GM21619 (cell line): ENCODE measurements at regions not wholly inside any gene's neighbourhood (a gene's known extent, or its start where the extent isn't known, plus 50 kb on each side); places are given as distances from the start of the nearest gene placed in this dataset.
A peak's percentile ranks its signal among the peaks of the same experiment; 100 is the strongest.
"Not testable (repeated sequence)": the region's sequence is repeated elsewhere in the genome, so short reads cannot be mapped to it uniquely, and the experiment has no call there.

Experiments
- ATAC-seq: cut with Tn5 transposase; IDR thresholded peaks from one replicate; pipeline ENCODE4 v1.9.1; 2021; ENCODE audit not compliant: unreplicated experiment

DNA sequence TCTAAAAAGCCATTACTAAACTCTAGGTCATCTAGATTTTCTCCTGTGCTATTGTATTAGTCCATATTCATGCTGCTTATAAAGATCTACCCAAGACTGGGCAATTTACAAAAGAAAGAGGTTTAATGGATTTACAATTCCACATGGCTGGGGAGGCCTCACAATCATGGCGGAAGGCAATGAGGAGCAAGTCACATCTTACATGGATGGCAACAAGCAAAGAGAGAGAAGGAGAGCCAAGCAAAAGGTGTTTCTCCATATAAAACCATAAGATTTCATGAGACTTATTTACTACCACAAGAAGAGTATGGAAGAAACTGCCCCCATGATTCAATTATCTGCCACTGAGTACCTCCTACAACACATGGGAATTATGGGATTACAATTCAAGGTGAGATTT is 69.6 kb upstream of the CCDC6 start:
- not testable (repeated sequence) for ATAC-seq

DNA sequence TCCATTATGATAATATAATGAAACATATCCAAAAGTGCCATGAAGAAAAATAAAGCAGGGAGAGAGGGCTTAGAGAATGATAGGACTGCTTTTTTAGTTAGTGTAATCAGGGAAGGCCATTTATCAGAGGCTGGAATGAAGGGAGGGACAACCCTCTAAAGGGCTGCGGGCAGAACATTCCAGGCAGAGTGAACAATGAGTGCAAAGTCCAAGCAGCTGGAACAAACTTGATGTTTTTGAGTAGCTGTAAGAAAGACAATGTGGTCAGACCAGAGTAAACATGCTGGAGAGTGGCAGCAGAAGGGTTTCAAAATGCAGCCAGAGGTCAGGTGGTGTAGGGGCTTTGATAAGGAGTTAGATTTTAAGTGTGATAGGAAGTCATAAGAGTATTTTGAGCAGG is 65.6 kb upstream of the CCDC6 start:
- no peak for ATAC-seq

DNA sequence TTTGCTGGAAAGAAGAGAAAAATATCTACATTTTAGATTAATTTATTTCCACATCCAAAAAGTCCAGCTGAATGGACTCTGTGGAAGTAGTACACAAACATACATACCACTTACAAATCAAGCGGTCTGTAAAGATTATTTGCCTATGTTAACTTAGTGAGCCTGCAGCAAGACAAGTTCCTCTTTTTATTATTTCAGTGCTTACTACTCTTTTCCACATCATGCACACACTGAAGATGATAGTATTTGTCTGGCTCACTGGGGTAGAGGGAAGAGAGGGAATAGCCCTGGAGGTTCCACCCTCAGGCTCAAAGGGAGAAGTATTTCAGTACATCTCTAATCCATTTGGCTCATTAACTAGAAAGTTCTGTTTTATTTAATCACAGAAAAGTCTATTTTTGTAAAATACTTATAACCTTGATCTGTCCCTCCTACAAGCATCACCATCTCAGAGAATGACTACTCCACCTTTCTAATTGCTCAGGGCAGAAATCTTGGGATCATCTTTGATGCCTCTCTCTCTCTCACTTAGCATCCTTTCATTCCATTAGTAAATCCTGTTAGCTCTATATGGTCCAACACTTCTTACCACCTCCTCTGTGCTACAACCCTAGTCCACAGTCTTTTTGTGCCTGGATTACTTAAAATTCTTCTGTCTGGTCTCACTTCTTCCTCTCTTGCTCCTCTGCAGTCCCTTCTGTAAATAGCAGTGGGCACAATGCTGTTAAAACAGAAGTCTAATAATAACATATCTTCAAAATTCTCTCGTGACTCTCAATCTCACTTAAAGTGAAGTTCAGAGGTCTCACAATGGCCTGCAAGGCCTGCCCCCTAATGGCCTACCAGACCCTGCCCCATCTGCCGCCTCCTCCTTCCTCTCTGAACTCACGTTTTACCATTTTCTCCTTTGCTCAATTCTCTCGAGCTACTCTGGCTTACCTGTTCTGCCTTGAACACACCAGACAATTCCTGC is 64.3 kb upstream of the CCDC6 start:
- ATAC-seq, result peak; percentile 72

DNA sequence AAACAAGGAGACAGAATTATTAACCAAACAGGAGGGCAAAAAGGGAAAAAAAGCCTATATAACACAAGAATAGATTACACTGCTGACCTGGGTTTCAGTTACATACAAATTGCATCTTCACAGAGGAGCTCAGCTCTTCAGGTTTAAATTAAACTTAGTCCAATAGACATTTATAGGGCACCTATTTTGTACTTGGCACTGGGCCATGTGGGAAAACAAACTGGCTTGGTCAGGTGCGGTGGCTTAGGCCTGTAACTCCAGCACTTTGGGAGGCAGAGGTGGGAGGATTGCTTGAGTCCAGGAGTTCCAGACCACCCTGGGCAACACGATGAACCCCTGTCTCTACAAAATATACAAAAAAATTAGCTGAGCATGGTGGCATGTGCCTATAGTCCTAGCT is 62.3 kb upstream of the CCDC6 start:
- ATAC-seq, result no peak

DNA sequence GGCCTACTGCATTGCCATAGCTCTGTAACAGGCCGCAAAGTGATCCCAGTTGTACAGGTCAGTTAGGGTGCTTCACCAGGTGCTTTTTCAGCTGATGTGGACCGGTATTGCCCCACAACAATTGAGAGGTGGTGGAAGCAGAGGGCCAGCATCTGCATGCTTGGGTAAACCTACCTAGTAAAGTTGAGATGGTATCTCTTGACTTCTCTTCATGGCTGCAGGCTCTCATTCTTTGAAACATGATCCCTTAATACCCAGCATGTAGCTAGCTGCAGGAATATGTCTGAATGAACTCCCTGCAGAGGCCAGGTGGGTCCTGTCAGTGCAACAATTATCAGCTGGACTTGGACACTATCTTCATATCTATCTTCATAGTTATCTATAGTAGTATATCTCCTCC is 60.7 kb upstream of the CCDC6 start:
- no peak for ATAC-seq

DNA sequence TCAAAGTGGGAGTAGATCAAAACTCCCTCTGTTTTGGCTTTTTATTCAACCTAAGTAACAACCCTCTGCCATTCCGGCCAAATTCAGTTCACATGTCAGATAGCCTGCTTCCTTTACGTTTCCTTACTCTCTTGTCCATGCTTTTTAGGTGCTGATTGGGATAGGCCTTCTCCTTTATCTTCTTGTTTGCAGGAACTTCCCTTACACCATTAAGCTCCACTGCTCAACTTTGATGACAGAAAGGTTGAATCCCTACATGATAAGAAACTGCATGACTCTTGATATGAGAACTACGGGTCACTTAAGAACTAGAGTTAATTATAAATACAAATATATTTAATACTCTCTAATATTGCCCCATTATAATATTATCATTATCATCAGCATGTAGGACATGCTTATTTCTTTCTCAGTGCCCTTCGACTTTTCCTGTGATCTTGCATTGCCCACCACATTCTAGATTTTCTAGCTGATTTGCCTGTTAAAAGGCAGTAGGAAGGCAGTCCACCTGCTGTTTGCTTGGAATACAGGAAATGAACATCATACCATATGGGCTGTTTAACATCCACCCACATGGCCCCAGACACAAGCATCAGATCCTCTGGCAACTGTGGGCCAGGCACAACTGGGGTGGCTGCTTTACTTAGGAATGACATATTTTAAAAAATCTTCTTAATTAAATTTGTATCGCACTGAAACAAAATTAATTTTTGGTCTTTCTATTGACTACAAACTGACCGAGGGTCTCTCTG is 59.7 kb upstream of the CCDC6 start:
- ATAC-seq, result no peak

DNA sequence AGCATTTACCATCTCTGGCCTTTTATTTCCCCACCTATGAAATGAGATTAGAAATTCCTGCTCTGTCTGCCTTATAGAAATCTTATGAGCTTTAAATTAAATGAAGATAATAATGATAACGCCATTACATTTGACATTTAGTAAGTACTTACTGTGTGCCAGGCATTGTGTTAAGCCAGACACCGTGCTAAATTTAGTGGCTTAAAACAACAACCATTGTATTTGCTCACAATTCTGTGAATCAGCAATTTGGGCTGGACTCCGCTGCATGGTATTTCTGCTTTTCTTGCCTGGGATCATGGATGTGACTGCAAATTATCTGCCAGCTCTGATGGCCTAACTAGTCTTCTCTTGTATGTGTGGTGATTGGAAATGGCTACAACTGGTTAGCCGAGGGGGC is 56.4 kb upstream of the CCDC6 start:
- ATAC-seq, result no peak

DNA sequence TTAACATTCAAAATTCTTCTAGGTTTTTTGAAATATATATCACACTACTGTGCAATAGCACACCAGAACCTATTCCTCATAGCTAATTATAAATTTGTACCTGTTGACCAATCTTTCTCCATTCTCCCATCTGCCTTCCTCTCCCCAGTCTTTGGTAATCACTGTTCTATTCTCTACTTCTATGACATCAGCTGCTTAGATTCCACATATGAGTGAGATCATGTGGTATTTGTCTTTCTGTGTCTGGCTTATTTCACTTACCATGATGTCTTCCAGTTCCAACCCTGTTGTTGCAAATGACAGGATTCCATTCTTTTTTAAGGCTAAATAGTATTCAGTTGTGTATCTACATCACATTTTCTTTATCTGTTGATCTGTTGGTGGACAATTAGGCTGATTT is 54.4 kb upstream of the CCDC6 start:
- no peak for ATAC-seq

DNA sequence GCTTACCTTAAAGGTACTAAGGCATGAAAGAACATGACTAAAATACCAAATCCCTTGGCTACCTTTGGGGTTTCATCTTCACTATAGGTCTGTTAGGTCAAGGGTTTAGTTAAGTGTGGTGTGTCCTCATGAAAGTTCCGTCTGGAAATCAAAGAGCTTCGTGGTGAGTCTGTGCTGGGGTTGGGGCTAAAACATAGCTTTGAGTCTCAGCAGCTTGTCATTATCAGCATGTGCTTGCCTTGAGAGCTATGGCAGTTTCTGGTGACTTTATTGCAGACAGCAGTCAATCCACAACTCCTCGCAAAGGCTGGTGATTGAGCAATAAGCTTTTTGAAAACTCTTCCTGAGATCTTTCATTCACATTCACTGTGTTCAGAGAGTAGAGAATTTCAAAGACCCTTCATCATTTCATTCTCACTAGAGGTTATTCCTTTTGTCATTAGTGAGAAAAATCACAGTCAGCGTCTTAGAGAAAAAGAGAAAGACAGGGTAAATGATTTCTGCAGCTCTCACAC is 53.2 kb upstream of the CCDC6 start:
- no peak for ATAC-seq

DNA sequence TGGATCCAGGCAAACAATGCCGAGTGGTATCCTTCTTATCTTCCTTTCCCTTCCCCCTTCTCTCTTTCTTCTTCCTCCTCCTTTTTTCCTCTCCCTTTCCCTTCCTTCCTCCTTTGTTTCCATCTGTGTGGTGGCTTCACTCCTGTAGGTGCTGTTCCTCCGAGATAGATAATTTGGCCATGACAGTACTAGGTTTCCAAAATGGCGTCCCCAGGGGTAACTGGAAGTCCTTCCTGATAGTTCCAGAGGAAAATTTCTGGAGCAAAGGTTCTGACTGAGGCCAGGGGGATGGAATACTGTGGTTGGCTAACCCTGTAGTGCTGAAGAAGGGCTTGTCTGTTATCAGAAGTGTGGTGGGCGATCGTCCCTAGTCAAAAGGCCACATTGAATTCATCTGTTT is 52.5 kb upstream of the CCDC6 start:
- ATAC-seq, result no peak

DNA sequence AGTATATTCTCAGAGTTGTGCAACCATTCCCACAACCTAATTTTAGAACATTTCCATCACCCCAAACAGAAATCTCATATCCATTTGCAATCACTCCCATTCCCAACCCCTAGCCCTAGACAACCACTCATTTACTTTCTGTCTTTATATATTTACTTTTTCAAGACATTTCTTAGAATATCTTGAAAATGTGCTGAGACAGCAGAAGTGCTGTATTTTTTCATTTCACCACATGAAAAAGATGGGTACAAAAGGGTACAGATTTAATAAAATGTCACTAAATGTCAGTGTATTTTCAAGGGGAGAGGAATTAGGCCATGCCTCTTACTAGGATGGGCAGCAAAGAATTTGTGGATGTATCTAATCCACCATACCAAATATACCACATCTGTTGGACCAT is 51.6 kb upstream of the CCDC6 start:
- no peak for ATAC-seq
